ENCODE measurements at regions not wholly inside any gene's neighbourhood (a gene's known extent, or its start where the extent isn't known, plus 50 kb on each side); places are given as distances from the start of the nearest gene placed in this dataset.
"Not testable (repeated sequence)": the region's sequence is repeated elsewhere in the genome, so short reads cannot be mapped to it uniquely, and the experiment has no call there.

DNA sequence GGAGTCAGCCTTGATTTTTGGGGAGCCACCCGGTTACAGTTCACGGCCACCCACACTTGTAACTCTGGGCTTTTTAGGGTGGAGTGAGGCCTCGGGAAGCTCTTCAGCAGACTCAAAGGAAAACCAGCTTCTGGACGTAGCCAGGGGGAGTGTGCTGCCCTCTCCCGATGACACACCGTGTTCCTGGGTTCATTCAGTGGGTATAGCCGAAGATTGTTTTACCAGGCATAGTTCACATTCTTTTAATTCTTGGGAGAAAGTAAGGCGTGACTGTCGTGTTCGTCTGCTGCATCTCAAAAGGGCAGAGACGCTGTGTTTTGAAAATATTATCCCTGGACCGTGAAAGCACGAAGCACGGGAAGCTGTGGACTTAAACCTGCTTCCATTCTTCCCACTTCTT lies 93.6 kb upstream of the PABPC3 start:
- TF ChIP-seq, protein P1, sequence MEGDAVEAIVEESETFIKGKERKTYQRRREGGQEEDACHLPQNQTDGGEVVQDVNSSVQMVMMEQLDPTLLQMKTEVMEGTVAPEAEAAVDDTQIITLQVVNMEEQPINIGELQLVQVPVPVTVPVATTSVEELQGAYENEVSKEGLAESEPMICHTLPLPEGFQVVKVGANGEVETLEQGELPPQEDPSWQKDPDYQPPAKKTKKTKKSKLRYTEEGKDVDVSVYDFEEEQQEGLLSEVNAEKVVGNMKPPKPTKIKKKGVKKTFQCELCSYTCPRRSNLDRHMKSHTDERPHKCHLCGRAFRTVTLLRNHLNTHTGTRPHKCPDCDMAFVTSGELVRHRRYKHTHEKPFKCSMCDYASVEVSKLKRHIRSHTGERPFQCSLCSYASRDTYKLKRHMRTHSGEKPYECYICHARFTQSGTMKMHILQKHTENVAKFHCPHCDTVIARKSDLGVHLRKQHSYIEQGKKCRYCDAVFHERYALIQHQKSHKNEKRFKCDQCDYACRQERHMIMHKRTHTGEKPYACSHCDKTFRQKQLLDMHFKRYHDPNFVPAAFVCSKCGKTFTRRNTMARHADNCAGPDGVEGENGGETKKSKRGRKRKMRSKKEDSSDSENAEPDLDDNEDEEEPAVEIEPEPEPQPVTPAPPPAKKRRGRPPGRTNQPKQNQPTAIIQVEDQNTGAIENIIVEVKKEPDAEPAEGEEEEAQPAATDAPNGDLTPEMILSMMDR (conservative IDR thresholded peaks at IDR 0.05; ENCODE audit: low read depth, low read length): not testable (repeated sequence)
- not testable (repeated sequence) for TF ChIP-seq EZH2 (IDR thresholded peaks at IDR 0.05; ENCODE audit: borderline replicate concordance, low read depth, low read length, poor library complexity, severe bottlenecking)
